Right hindlimb (tissue), 1 donor: ENCODE measurements at regions not wholly inside any gene's neighbourhood (a gene's known extent, or its start where the extent isn't known, plus 50 kb on each side); places are given as distances from the start of the nearest gene placed in this dataset.
"Not testable (repeated sequence)": the region's sequence is repeated elsewhere in the genome, so short reads cannot be mapped to it uniquely, and the experiment has no call there.

Experiments
- DNase-seq: peaks from one replicate; pipeline ENCODE4 v3.0.0-alpha.2; 2018

GRCh38 chr4:171521726-171522125 lies 291.5 kb upstream of the GALNTL6 start:
- no peak for DNase-seq

GRCh38 chr4:171519457-171519856 lies 293.7 kb upstream of the GALNTL6 start:
- no peak for DNase-seq

GRCh38 chr4:171517883-171518282 lies 295.3 kb upstream of the GALNTL6 start:
- DNase-seq, result no peak

- no peak for DNase-seq
These were observed 296.5 kb upstream of the GALNTL6 start for GRCh38 chr4:171516694-171517093.

GRCh38 chr4:171484681-171485080 lies 328.5 kb upstream of the GALNTL6 start:
- no peak for DNase-seq

- no peak for DNase-seq
These were observed 335.0 kb upstream of the GALNTL6 start for GRCh38 chr4:171478181-171478580.

- not testable (repeated sequence) for DNase-seq
These were observed 338.1 kb upstream of the GALNTL6 start for GRCh38 chr4:171475111-171475510.

GRCh38 chr4:171473155-171473554 lies 340.0 kb upstream of the GALNTL6 start:
- no peak for DNase-seq

GRCh38 chr4:171472230-171472629 lies 341.0 kb upstream of the GALNTL6 start:
- DNase-seq, result no peak

GRCh38 chr4:171464499-171464898 lies 348.7 kb upstream of the GALNTL6 start:
- DNase-seq, result no peak

- DNase-seq, result no peak
These were observed 352.0 kb upstream of the GALNTL6 start for GRCh38 chr4:171461191-171461590.

GRCh38 chr4:171448919-171449481 lies 364.2 kb upstream of the GALNTL6 start:
- DNase-seq, result no peak

GRCh38 chr4:171448358-171448757 lies 364.8 kb upstream of the GALNTL6 start:
- DNase-seq, result no peak

- no peak for DNase-seq
These were observed 371.8 kb upstream of the GALNTL6 start for GRCh38 chr4:171441300-171441941.

- no peak for DNase-seq
These were observed 379.5 kb upstream of the GALNTL6 start for GRCh38 chr4:171433674-171434073.

- DNase-seq, result no peak
These were observed 380.7 kb upstream of the GALNTL6 start for GRCh38 chr4:171432536-171432935.

- DNase-seq, result no peak
These were observed 382.7 kb upstream of the GALNTL6 start for GRCh38 chr4:171430495-171430894.

GRCh38 chr4:171397175-171397574 lies 416.0 kb upstream of the GALNTL6 start:
- no peak for DNase-seq

- no peak for DNase-seq
These were observed 422.6 kb upstream of the GALNTL6 start for GRCh38 chr4:171390626-171391025.

- DNase-seq, result no peak
These were observed 434.9 kb upstream of the GALNTL6 start for GRCh38 chr4:171378323-171378722.

- DNase-seq, result no peak
These were observed 436.5 kb upstream of the GALNTL6 start for GRCh38 chr4:171376724-171377123.

GRCh38 chr4:171353535-171353934 lies 459.7 kb upstream of the GALNTL6 start:
- DNase-seq, result no peak

GRCh38 chr4:171348090-171348489 lies 465.1 kb upstream of the GALNTL6 start:
- no peak for DNase-seq

GRCh38 chr4:171342646-171343045 lies 470.6 kb upstream of the GALNTL6 start:
- DNase-seq, result no peak

GRCh38 chr4:171340258-171340657 lies 472.9 kb upstream of the GALNTL6 start:
- DNase-seq, result no peak
